Testis (tissue), 2 donors: ENCODE measurements at regions not wholly inside any gene's neighbourhood (a gene's known extent, or its start where the extent isn't known, plus 50 kb on each side); places are given as distances from the start of the nearest gene placed in this dataset.

Source experiments
- CTCF ChIP-seq, 3 experiments: fragments of 450-650 bp in 2 of 3; fragments of 200-600 bp in 1 of 3; sonication (generic) in 1 of 3; IDR thresholded peaks; one replicate each; pipeline ENCODE4 v1.5.1; 2016 to 2019; ENCODE audit warnings: antibody characterized with exemption in 3 of 3, mild to moderate bottlenecking in 2 of 3, moderate library complexity in 1 of 3
- POLR2A ChIP-seq: fragments of 450-650 bp; IDR thresholded peaks from one replicate; pipeline ENCODE4 v1.6.1; 2017; ENCODE audit warnings: antibody characterized with exemption, mild to moderate bottlenecking, moderate library complexity

DNA sequence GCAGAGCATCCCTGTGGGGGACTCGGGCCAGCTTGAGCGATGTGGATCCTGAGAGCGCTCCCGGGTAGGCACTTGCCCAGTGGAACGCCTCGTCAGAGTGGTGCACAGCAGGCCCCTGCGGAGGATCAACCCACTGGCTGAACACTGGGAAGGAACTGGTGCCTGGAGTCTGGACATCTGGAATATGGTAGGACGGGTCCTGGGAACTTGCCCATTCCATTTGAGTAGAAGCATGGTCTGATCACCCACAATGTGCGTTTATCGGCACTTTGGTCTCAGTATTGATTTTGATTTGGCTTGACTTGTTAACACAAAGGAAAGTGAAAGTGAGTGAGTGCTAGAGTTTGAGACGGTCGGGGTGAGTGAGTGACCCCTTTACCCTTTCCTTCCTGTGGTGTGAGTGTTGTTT, 1336.2 kb upstream of the CHAC2 start:
- no peak for TF ChIP-seq CTCF (IDR thresholded peaks at IDR 0.05)
- no peak for TF ChIP-seq POLR2A
